Left lobe of liver (tissue), 2 donors: ENCODE measurements at regions not wholly inside any gene's neighbourhood (a gene's known extent, or its start where the extent isn't known, plus 50 kb on each side); places are given as distances from the start of the nearest gene placed in this dataset.

ENCODE experiments used
- ATAC-seq: fragments of 200-7000 bp; cut with Tn5 transposase; one replicate; pipeline ENCODE4 v1.9.1; 2020; ENCODE audit warnings: mild to moderate bottlenecking, moderate library complexity
- DNase-seq: peaks from one replicate; pipeline ENCODE4 v3.0.0-alpha.2; 2020; ENCODE audit warnings: low spot score
- donor health status: DM: no; HTN: no; CAD: no; lungs with moderate emphysema.
- donor health status: DM: no; HTN: yes; CAD: no.

DNA sequence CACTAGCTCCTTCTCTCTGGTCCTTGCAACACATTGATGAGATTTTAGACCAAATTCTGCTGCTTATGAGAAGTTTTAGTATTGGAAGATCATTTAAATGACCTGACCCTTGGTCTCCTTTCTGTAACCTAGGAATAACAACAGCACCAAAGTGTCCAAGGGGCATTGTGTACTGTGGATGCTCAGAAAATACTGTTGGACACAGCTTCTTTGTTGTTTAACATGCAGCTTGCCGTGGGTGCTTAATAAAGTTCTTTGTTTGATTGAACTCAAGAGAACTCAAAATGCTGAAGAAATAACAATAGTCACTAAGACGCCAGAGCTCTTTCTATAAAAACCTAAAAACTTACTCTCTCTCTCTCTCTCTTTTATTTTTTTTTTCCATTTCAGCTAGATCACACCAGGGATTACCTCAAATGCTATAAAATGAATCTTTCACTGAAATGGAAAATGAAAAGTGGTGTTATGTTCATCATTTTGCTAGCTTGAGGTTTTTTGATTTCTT is 548.9 kb upstream of the CDH8 start:
- ATAC-seq = no peak
- DNase-seq = no peak

DNA sequence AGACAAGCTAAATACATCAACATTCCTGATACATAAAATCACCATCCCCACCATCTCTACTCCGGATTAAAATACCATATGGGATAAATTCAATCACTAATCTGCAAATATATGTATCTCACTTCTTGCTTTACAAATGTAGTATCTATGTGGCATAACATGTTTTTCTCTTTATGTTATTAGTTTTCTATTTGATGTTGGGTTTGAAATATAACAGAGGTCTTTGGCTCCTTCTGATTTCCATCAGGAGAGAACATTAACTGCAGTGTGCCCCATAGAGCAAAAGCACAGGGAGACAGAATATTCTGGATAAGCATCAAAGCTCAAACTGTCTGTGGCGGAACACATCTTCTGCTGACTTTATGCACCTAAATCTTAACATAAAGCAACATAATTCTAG is 547.2 kb upstream of the CDH8 start:
- ATAC-seq (no peak), DNase-seq (no peak)

DNA sequence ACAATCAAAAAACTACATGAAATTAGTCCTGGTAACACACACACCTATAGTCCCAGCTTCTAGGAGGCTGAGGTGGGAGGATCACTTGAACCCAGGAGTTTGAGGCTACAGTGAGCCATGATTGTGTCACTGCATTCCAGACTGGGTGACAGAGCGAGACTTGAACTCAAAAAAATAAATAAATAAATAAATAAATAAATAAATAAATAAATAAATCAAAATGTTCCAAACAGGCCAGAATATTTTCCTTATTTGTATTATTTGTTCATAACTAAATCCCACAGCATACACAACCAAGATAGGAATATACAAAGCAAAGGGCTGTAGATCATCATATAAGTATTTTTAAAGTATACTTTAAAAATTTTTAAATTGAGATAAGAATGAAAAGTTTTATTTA is 537.2 kb upstream of the CDH8 start:
- ATAC-seq (no peak), DNase-seq (no peak)

DNA sequence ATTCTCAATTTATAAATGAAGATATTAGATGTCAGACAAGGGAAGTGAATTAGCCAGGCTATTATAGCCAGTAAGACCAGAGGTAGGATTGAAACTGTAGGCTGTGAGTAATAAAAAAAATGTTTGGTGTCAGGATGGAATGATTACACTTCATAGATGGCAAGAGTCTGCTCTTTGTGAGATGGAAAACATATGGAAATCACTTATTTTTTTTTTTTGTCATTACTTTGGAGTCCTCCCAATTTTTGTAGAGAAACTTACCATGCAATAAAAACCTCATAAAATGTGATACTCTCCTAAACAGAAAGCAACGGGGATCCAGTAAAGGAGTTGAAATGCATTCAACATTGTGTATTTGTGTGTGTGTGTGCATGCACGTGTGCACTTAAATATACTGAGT is 532.7 kb upstream of the CDH8 start:
- no peak for ATAC-seq

DNA sequence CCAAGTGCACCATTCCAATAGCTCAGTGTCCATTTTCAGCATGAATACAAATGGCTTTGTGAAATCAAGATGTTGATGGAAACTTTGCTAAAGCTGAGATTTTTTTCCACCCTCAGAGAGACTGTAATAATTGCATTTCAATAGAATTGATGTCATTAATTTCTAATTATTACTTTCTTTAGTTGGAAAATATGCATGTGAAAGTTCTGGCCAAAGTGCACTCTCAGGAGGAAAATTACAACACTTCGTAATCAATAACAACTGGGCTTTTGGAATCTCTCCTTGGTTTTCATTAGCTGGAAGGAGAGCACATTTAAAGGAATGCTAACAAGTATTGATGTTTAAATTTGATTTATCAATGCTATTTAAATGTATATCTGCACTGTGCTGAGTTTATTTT is 529.5 kb upstream of the CDH8 start:
- DNase-seq = no peak

More for the DNA sequence above, 532.7 kb upstream of the CDH8 start:
- DNase-seq = no peak

DNA sequence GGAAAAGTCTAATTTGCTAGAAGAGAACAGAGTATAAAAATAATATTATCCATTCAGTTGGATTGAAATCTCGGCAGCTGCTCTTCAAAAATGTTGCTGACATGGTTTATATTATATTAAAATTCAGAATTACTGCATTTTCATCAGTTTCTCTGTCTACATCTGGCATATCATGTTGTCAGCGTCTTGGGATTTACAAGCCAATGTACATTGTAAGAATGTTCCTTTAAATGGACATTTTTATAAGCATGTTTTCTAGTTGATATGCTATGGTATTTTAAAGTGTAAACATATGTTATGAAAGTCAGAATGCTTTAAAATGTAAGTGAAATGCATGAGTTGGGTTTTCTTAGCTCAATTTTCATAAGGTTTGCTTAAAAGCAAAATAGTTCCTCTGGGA is 528.1 kb upstream of the CDH8 start:
- no peak for DNase-seq
- ATAC-seq = no peak

More for the DNA sequence above, 529.5 kb upstream of the CDH8 start:
- ATAC-seq = no peak

DNA sequence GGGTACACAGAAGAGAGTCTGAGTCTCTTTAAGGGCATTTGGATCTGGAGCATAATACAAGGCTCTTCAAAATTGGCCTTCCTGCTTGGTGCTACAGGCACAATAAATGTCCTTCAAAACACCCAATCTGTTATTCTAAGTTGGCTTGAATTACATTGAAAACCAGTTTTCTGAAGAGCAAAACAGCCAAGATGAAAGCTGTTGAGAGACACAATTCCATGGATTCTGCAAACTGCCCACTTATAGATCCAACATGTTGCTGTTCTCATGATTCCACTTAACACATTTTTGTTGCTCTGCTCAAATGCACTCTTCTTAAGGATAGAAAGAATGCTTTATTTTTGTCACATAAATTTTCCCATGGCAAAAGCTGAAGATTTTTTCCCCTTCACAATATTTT is 525.9 kb upstream of the CDH8 start:
- ATAC-seq = no peak
- no peak for DNase-seq

DNA sequence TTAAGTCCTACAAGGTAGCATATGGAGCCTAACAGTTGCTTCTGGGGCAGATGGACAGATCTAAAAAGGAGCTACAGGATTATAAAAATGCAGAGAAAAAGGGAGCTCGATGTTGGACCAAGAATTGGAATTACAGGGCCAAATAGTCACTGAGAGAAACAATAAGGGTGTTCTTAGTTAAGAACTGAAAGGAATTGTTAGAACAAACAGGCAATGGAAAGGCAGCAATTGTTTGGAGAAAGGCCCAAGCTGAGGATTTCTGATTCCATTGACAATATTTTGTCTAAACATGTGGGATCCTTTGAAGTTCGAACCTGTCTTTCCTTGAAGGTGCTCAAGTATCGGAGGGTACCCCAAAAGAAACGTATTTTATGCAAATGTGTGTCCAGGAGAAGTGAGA is 513.6 kb upstream of the CDH8 start:
- DNase-seq (no peak), ATAC-seq (no peak)

DNA sequence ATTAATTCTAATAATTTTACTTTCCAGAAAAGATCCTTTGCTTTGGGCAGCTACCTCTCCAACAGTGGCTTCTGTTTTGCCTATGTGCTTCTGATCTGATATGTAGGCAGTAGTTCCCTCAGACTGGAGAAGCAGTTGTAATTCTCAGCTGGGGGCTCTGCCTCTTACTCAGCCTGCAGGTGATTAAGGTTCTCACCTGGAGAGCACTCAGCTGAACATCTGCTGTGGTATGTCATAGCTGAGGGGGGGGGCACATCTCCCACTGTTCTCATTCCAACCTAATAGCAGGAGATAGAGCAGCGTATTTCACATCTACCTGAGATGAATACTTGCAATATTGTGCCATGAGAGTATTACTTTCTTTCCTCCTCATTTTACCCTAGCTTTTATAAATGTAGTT is 511.9 kb upstream of the CDH8 start:
- DNase-seq = no peak
- ATAC-seq = no peak

DNA sequence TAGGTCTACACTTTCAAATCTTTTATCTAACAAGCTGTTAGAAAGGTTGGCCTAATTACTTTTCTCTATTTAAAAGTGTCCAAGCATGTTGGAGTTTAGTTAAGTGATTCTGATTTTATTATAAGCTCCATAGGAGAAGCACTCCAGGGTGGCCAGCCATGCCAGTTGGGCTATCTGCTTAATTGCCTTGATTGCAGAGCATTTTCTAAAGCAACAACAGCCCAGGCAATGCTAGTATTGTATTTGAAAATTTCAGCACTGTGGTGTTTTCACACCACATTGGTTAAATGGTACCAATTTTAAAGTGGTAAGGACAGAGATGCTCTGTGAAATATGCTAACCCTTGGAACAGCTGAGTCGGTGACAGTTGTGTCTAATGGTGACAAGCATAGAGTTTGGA is 510.5 kb upstream of the CDH8 start:
- DNase-seq (no peak), ATAC-seq (no peak)

DNA sequence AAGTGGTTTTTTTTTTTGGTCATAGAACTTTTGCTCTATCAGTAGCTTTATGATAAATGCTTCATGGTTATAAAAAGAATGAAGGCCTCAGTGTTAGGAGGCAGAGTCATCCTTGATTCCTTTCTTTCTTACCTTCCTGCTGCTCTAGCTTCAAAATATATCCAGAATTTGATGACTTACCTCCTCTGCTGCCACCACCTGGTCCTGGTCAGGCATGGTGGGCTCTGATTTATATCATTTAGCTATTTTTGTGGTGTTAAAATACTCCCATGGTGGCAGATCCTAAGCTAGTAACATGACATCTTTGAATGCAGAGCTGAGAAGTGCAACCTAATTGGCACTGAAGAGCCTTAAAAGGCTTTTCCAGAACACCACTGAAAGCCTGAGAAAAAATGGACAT is 508.8 kb upstream of the CDH8 start:
- DNase-seq (no peak), ATAC-seq (no peak)

DNA sequence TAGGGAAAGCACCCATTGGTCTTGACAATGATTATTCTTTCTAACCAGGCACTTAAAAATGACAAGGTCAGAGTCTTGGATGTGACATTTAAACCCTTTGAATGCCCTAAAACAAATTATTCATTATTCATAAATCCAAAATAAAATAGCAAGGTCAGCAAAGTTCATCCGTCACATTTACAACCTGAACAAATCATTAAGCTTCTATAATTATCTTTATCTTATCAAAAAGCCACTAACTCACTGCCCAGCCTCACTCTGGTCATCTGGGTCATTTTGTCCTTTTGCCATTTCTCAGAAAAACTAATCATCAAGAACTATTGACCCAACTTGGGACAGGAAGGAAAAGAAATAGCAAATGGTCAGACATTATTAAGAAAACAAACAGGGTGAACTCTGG is 507.3 kb upstream of the CDH8 start:
- DNase-seq (no peak), ATAC-seq (no peak)

DNA sequence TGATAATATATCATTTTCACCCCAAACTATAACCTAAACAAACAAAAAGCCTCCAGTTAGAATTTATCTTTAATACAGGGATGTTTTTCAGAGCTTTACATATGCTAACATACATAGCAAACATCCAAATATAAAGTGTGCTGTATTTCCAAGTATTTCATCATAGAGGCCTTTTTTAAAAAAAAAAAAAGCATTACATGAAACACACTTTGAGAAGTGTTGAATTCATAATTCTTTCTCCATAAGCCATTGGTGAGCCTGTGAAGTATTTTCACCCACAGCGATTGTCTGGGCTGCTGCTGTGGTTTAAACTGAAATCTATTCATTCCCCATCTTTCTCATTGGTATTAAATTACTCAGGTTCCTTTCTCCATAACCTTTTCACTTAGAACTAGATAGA is 503.4 kb upstream of the CDH8 start:
- ATAC-seq = no peak
- no peak for DNase-seq

DNA sequence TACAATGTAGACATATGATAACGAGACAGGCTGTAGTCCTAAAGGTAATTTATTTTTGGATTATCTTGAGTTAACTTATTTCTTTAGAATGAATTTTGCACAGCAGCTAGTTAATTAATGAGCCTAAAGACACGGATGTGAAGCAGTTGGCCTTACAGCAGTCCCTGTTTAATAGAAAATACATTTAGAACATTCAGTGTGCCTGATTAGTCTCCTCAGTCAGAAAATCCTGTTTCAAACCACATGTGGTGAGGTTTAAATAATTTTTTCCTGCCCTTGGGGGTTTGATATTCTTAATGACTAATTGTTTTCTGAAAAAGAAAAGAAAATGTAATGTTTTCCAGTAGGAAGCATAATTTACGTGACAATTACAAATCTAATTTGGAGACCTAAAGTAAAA is 494.2 kb upstream of the CDH8 start:
- no peak for DNase-seq
- no peak for ATAC-seq

DNA sequence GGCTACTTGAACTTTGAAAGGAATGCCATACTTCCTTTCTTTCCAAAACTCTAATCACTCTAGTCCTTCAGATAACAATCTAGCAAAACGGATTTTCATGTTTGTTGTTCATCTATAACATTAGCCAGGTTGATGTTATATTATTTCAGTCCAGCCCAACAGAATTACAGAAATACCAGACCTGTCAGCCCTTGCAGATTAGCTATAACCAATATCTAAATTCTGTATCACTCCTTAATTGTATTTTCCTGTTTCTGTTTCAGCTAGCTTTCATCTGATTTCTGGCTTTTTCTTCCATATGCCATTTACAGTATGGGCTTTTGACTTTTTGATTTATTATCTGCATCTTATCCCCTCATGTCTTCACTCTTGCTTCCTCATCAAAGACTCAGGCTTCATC is 479.8 kb upstream of the CDH8 start:
- ATAC-seq = no peak
- no peak for DNase-seq

DNA sequence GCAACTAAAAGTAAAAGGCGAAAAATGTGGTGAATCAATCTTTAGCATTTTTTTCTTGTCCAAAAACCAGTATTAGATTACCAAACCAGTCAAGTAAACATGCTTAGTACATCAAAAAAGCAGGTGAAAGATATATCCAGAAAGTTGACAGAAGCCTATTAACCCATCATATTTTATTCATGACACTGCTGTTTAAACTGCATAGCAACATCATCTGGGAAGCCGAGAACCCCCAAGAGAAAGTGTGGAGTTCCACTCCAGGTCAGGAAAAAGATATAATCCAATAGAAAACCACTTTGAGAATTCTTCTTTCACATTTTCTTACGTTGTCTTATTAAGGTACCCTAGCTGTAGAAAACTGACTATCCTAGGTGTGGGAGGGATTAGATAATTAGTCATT is 466.8 kb upstream of the CDH8 start:
- DNase-seq = no peak

DNA sequence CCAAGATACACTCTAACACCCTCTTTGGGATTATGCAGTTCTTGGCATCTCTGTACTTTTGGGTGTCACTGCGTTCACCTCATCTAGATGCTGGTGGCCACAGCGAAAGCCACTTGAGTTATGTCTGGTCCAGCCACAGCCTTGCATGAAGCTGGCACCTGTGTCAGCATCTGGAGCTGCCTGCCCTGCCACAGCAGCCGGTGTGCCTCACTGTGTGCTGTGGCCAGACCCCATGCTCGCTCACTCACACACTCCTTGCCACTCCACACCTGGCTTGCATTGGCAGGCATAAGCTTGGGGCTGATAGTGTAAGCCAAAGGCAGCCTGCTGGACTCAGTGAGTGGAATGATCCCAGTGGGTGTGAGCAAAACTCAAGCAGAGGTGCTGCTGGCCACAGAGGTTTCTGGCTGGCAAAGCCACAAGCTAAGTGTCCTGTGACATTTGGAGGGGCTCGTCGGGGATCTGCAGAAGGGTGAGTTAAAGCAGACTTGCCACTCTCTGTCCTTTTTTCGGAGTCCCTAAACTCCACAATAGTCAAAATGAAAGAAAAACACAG is 442.7 kb upstream of the CDH8 start:
- ATAC-seq (no peak), DNase-seq (no peak)

More for the DNA sequence above, 466.8 kb upstream of the CDH8 start:
- ATAC-seq = no peak

DNA sequence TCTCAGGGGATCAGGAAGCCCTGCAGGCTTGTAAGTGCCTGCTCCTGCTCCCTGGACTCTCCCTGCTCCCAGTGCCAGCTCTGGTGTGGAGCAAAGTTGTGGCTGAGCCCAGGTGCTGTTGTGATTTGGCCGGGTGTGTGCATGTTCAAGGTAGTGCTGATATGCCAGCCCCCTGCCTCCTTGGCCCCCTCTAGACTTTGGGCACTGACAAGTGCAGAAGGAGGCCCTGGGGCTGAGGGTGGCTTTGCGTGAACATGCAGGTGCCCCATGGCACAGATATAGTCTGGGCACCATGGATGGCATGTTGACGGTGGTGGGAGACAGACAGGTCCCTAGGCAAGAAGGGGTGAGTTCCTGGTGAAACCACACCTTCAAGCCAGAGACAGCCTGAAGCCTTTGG is 441.6 kb upstream of the CDH8 start:
- no peak for ATAC-seq
- DNase-seq = no peak

DNA sequence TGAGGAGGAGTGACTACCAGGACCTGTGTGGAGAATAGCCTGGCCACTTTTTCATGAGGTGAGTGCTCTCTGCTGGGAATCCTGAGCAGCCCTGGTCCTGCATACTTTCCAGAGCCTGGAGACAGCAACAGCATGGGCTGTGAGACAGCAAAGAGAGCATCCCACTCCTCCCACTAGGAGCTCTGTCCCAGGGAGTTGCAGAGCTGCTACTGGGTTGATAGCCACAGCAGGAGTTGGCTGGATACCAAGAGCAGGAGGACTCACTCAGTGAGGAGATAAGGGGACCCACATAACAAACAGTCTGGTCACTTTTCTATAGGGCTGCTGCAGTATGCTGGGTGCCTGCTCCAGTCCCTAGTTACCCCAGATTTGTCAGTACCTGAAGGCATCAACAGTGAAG is 439.3 kb upstream of the CDH8 start:
- no peak for DNase-seq
- ATAC-seq = no peak

DNA sequence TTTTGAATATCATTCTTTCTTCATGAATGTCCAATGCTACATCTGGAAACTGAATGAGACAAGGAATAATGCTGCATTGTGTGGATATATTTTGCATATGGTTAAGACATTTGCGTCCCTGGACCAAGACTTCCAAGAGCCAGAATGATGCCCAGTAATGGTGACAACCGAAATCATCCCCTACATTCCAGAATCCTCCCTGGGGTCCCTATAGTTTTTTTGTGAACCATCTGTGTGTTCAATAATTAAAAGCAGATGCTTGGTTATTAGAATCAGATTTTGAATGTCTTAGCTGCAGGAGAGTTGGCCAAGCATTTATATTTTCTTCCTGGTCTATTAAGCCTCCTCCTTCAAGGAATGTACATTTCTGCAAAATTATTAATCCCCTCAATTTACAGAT is 426.7 kb upstream of the CDH8 start:
- no peak for DNase-seq
- ATAC-seq = no peak

DNA sequence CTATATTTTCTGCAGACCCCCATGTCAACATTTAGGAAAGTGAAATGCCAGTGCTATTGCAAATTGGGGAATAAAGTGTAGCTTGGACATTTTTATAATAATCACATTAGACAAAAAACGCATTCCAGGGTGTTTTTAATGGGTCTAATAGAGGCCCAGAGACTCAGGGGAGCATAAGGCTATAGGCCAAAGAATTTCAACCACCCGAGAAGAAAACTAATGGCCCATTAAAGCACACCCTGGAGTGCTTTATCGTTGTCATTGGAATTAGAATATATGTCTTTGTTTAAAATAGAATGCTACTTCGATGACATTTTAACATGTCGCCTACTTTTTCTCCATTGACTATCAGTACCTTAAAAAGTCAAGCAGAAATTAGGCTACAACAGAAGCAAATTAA is 414.1 kb upstream of the CDH8 start:
- ATAC-seq (no peak), DNase-seq (no peak)

DNA sequence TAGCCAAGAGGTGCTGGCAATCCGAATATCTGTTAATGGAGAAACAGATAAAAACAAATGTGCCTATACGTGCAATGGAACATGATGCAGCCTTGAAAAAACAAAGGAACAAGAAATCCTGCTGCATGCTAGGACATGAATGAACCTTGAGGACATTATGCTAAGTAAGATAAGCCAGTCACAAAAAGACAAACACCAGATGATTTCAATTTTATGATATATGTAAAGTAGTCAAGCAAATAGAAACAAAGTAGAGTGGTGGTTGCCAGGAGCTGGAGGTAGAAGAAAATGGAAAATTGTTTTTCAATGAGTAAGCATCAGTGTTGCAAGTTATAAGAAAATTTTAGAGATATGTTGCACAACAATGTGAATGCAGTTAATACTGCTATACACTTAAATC is 409.7 kb upstream of the CDH8 start:
- ATAC-seq = no peak
- no peak for DNase-seq

DNA sequence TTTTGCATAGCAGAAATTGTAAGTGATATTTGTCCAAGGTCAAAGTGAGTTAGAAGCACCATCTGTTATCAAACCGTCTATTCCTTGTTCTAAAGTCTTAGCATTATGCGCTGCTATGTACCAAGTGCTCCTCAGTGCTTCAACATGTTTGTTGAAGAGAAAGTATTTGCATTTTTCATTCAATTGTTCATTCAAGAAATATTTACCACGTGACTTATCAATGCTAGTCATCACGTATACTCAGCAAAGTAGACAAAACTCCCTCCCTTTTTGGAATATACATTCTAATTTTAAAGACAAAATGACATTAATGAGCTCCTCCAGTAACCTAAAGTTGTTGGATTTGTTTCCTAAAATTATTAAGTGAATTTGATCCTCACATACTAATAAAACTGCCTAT is 388.0 kb upstream of the CDH8 start:
- DNase-seq (no peak), ATAC-seq (no peak)

DNA sequence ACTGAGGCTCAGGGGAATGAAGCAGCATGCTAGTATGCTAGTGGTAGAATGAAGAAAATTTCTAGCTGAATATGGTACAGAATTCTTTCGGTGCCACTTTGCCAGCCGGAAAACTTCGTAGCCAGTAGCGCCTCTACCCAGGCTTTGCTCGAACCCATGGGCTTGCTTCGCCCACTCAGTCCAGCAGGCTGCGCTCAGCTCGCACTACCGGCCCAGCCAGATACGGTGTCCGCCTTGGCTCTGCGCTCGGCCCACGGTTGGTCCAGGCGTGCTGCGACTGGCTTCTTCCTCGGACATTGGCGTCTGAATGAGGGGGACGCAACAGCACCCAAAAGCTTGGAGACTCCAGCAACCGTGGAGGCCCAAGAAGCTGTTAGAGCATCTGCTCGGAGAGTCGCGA is 372.5 kb upstream of the CDH8 start:
- no peak for DNase-seq
- no peak for ATAC-seq
